Fibroblast of skin of abdomen (primary cell): ENCODE measurements at regions not wholly inside any gene's neighbourhood (a gene's known extent, or its start where the extent isn't known, plus 50 kb on each side); places are given as distances from the start of the nearest gene placed in this dataset.

Source experiments
- DNase-seq: peaks from one replicate; pipeline ENCODE4 v3.0.0-alpha.2; 2013

GRCh38 chr6:47360388-47360787 is 50.7 kb upstream of the TNFRSF21 start:
- DNase-seq: no peak

- DNase-seq: no peak
Observed at GRCh38 chr6:47362857-47363461, 53.3 kb upstream of the TNFRSF21 start.

- DNase-seq: no peak
Observed at GRCh38 chr6:47363736-47364135, 54.0 kb upstream of the TNFRSF21 start.

- DNase-seq: no peak
Observed at GRCh38 chr6:47366335-47366890, 56.7 kb upstream of the TNFRSF21 start.

- DNase-seq: no peak
Observed at GRCh38 chr6:47371139-47371869, 61.6 kb upstream of the TNFRSF21 start.

GRCh38 chr6:47371870-47372255 is 62.2 kb upstream of the TNFRSF21 start:
- no peak for DNase-seq

- DNase-seq: no peak
Observed at GRCh38 chr6:47372318-47372717, 62.6 kb upstream of the TNFRSF21 start.

- no peak for DNase-seq
Observed at GRCh38 chr6:47375426-47375825, 65.7 kb upstream of the TNFRSF21 start.

GRCh38 chr6:47376930-47377329 is 67.2 kb upstream of the TNFRSF21 start:
- DNase-seq: no peak

- no peak for DNase-seq
Observed at GRCh38 chr6:47377971-47378370, 68.3 kb upstream of the TNFRSF21 start.

- DNase-seq: no peak
Observed at GRCh38 chr6:47379328-47379727, 69.6 kb upstream of the TNFRSF21 start.

- no peak for DNase-seq
Observed at GRCh38 chr6:47380251-47380650, 70.5 kb upstream of the TNFRSF21 start.

- no peak for DNase-seq
Observed at GRCh38 chr6:47381036-47381435, 71.3 kb upstream of the TNFRSF21 start.

- DNase-seq: no peak
Observed at GRCh38 chr6:47383360-47383759, 73.7 kb upstream of the TNFRSF21 start.

- DNase-seq: no peak
Observed at GRCh38 chr6:47391675-47392074, 82.0 kb upstream of the TNFRSF21 start.

GRCh38 chr6:47392251-47392650 is 82.5 kb upstream of the TNFRSF21 start:
- no peak for DNase-seq

GRCh38 chr6:47396401-47397069 is 81.1 kb upstream of the CD2AP start:
- DNase-seq: no peak

- no peak for DNase-seq
Observed at GRCh38 chr6:47400581-47400980, 77.0 kb upstream of the CD2AP start.

- DNase-seq: no peak
Observed at GRCh38 chr6:47402081-47402480, 75.5 kb upstream of the CD2AP start.

GRCh38 chr6:47403056-47403455 is 74.5 kb upstream of the CD2AP start:
- no peak for DNase-seq

GRCh38 chr6:47403801-47404200 is 73.8 kb upstream of the CD2AP start:
- no peak for DNase-seq

GRCh38 chr6:47404435-47404834 is 73.2 kb upstream of the CD2AP start:
- DNase-seq: no peak

- DNase-seq: no peak
Observed at GRCh38 chr6:47405273-47405672, 72.3 kb upstream of the CD2AP start.
